T-helper 2 cell treated with Interferon-gamma antibody and Interleukin-4, amounts not matched to agents 5 μg/mL and 100 μg/mL, for 36 hours (primary cell): ENCODE measurements at regions not wholly inside any gene's neighbourhood (a gene's known extent, or its start where the extent isn't known, plus 50 kb on each side); places are given as distances from the start of the nearest gene placed in this dataset.
A peak's percentile ranks its signal among the peaks of the same experiment; 100 is the strongest.

Experiments
- DNase-seq: peaks from one replicate; pipeline ENCODE4 v3.0.0; 2021; ENCODE audit warnings: low spot score
- H3K27ac Mint-ChIP-seq: one replicate; pipeline ENCODE4 v1.8.0; 2021; ENCODE audit warnings: mild to moderate bottlenecking, mixed read lengths
- H3K27me3 Mint-ChIP-seq: one replicate; pipeline ENCODE4 v1.8.0; 2021; ENCODE audit warnings: low read depth, mixed read lengths
- H3K36me3 Mint-ChIP-seq: one replicate; pipeline ENCODE4 v1.8.0; 2021; ENCODE audit warnings: low read depth, mixed read lengths
- H3K4me1 Mint-ChIP-seq: one replicate; pipeline ENCODE4 v1.8.0; 2021; ENCODE audit warnings: low read depth, mixed read lengths
- H3K4me3 Mint-ChIP-seq: one replicate; pipeline ENCODE4 v1.8.0; 2022; ENCODE audit warnings: mild to moderate bottlenecking, moderate library complexity, mixed read lengths
- H3K9me3 Mint-ChIP-seq: one replicate; pipeline ENCODE4 v1.8.0; 2021; ENCODE audit warnings: mixed read lengths

GRCh38 chr12:116397148-116397547 is 119.7 kb upstream of the MED13L start:
- no peak for DNase-seq
- H3K36me3 Mint-ChIP-seq, result no peaks in the 10 kb centered on the region
- H3K27me3 Mint-ChIP-seq, result peaks cover 11% of the 10 kb centered on the region
- peaks cover 25% of the 10 kb centered on the region for H3K9me3 Mint-ChIP-seq
- H3K27ac Mint-ChIP-seq, result no peak overlapping the region
- peaks cover 3% of the 10 kb centered on the region for H3K4me1 Mint-ChIP-seq
- H3K4me3 Mint-ChIP-seq, result no peak overlapping the region

- Mint-ChIP-seq H3K4me1 (peaks cover 2% of the 10 kb centered on the region), H3K4me3 (no peak overlapping the region), H3K9me3 (peaks cover 25% of the 10 kb centered on the region), H3K36me3 (no peaks in the 10 kb centered on the region), H3K27me3 (peaks cover 11% of the 10 kb centered on the region), H3K27ac (no peak overlapping the region)
- DNase-seq, result no peak
These were observed 120.7 kb upstream of the MED13L start for GRCh38 chr12:116398193-116398592.

- Mint-ChIP-seq H3K9me3 (peaks cover 25% of the 10 kb centered on the region), H3K27ac (no peak overlapping the region), H3K27me3 (peaks cover 13% of the 10 kb centered on the region), H3K4me1 (no peaks in the 10 kb centered on the region), H3K36me3 (no peaks in the 10 kb centered on the region), H3K4me3 (no peak overlapping the region)
- DNase-seq, result no peak
These were observed 121.6 kb upstream of the MED13L start for GRCh38 chr12:116399055-116399454.

- Mint-ChIP-seq H3K27ac (no peak overlapping the region), H3K4me1 (no peaks in the 10 kb centered on the region), H3K9me3 (peaks cover 25% of the 10 kb centered on the region), H3K27me3 (peaks cover 10% of the 10 kb centered on the region), H3K36me3 (no peaks in the 10 kb centered on the region), H3K4me3 (no peak overlapping the region)
- no peak for DNase-seq
These were observed 123.3 kb upstream of the MED13L start for GRCh38 chr12:116400636-116401372.

GRCh38 chr12:116401565-116401964 is 124.1 kb upstream of the MED13L start:
- peaks cover 10% of the 10 kb centered on the region for H3K27me3 Mint-ChIP-seq
- no peaks in the 10 kb centered on the region for H3K4me1 Mint-ChIP-seq
- no peaks in the 10 kb centered on the region for H3K36me3 Mint-ChIP-seq
- H3K4me3 Mint-ChIP-seq, result no peak overlapping the region
- peaks cover 25% of the 10 kb centered on the region for H3K9me3 Mint-ChIP-seq
- DNase-seq, result no peak
- H3K27ac Mint-ChIP-seq, result no peak overlapping the region

GRCh38 chr12:116402163-116402939 is 124.9 kb upstream of the MED13L start:
- Mint-ChIP-seq H3K27me3 (peaks cover 10% of the 10 kb centered on the region), H3K27ac (no peak overlapping the region), H3K4me1 (no peaks in the 10 kb centered on the region)

GRCh38 chr12:116403546-116403945 is 126.1 kb upstream of the MED13L start:
- DNase-seq, result no peak
- H3K27me3 Mint-ChIP-seq, result peaks cover 5% of the 10 kb centered on the region
- no peak overlapping the region for H3K4me3 Mint-ChIP-seq
- H3K9me3 Mint-ChIP-seq, result peaks cover 23% of the 10 kb centered on the region
- no peaks in the 10 kb centered on the region for H3K36me3 Mint-ChIP-seq
- H3K4me1 Mint-ChIP-seq, result no peaks in the 10 kb centered on the region
- no peak overlapping the region for H3K27ac Mint-ChIP-seq

More at GRCh38 chr12:116402163-116402939, 124.9 kb upstream of the MED13L start:
- Mint-ChIP-seq H3K9me3 (peaks cover 25% of the 10 kb centered on the region), H3K4me3 (no peak overlapping the region), H3K36me3 (no peaks in the 10 kb centered on the region)
- DNase-seq, result no peak

GRCh38 chr12:116404247-116404646 is 126.8 kb upstream of the MED13L start:
- no peak for DNase-seq
- Mint-ChIP-seq H3K27me3 (peaks cover 2% of the 10 kb centered on the region), H3K4me3 (no peak overlapping the region), H3K36me3 (no peaks in the 10 kb centered on the region), H3K4me1 (no peaks in the 10 kb centered on the region), H3K27ac (no peak overlapping the region), H3K9me3 (peaks cover 16% of the 10 kb centered on the region)

- Mint-ChIP-seq H3K4me1 (no peaks in the 10 kb centered on the region), H3K27me3 (peaks cover 2% of the 10 kb centered on the region), H3K27ac (peak overlapping the region; percentile 8), H3K4me3 (no peak overlapping the region), H3K9me3 (peaks cover 9% of the 10 kb centered on the region), H3K36me3 (no peaks in the 10 kb centered on the region)
- DNase-seq, result no peak
These were observed 127.6 kb upstream of the MED13L start for GRCh38 chr12:116404913-116405611.

- H3K27me3 Mint-ChIP-seq, result peaks cover 2% of the 10 kb centered on the region
- no peaks in the 10 kb centered on the region for H3K9me3 Mint-ChIP-seq
- no peak overlapping the region for H3K4me3 Mint-ChIP-seq
- no peak overlapping the region for H3K27ac Mint-ChIP-seq
- no peaks in the 10 kb centered on the region for H3K36me3 Mint-ChIP-seq
- no peaks in the 10 kb centered on the region for H3K4me1 Mint-ChIP-seq
- no peak for DNase-seq
These were observed 129.0 kb upstream of the MED13L start for GRCh38 chr12:116406529-116406928.

- Mint-ChIP-seq H3K4me3 (no peak overlapping the region), H3K36me3 (no peaks in the 10 kb centered on the region), H3K9me3 (no peaks in the 10 kb centered on the region), H3K27me3 (no peaks in the 10 kb centered on the region), H3K27ac (no peak overlapping the region), H3K4me1 (no peaks in the 10 kb centered on the region)
- no peak for DNase-seq
These were observed 131.2 kb upstream of the MED13L start for GRCh38 chr12:116408489-116409250.

GRCh38 chr12:116411977-116412376 is 134.5 kb upstream of the MED13L start:
- H3K27ac Mint-ChIP-seq, result no peak overlapping the region
- H3K36me3 Mint-ChIP-seq, result no peaks in the 10 kb centered on the region
- H3K9me3 Mint-ChIP-seq, result no peaks in the 10 kb centered on the region
- H3K4me3 Mint-ChIP-seq, result no peak overlapping the region
- no peaks in the 10 kb centered on the region for H3K27me3 Mint-ChIP-seq
- DNase-seq, result no peak
- H3K4me1 Mint-ChIP-seq, result no peaks in the 10 kb centered on the region

- Mint-ChIP-seq H3K9me3 (no peaks in the 10 kb centered on the region), H3K36me3 (no peaks in the 10 kb centered on the region), H3K4me3 (no peak overlapping the region), H3K27ac (no peak overlapping the region), H3K27me3 (peaks cover 2% of the 10 kb centered on the region), H3K4me1 (no peaks in the 10 kb centered on the region)
- no peak for DNase-seq
These were observed 137.4 kb upstream of the MED13L start for GRCh38 chr12:116414891-116415290.
